ENCODE measurements at regions not wholly inside any gene's neighbourhood (a gene's known extent, or its start where the extent isn't known, plus 50 kb on each side); places are given as distances from the start of the nearest gene placed in this dataset.

DNA sequence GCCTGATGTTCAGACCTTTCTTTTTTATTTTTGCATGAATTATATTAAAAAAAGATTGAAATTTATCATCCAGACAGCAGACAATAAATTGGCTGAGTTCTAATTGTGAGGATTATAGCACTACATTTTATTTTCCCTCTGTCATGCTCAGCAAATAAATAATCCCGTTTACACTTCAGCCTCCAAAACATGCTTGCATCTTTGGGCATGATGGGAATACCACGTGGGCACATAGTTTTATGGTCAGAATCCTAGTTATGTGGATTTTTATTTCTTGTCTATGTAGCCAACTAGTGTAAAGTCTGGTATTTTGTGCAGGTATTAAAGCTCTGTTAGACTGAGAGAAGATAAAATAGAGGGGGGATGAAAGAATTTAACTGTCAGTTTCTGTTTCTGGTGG is 276.9 kb upstream of the E2F7 start:
- Histone ChIP-seq H3K4me3 (replicated peaks in 1 of 3; ENCODE audit: insufficient read depth in 1 of 3, low read depth in 1 of 3, low read length in 3 of 3) (no peak overlapping the region), H3K27me3 (ENCODE audit: control insufficient read depth in 2 of 2, insufficient read depth in 2 of 2, low read length in 2 of 2) (no peaks in the 10 kb centered on the region), H3K4me2 (ENCODE audit: insufficient read depth, low read length) (no peak overlapping the region), H3K9me1 (replicated peaks; ENCODE audit: control insufficient read depth, extremely low read depth, insufficient read depth, low read length) (no peaks in the 10 kb centered on the region), H3K4me1 (ENCODE audit: control insufficient read depth, extremely low read depth, insufficient read depth, low read length) (peaks cover 20% of the 10 kb centered on the region), H3K9me3 (replicated peaks; ENCODE audit: control insufficient read depth, insufficient read depth, low read length) (no peaks in the 10 kb centered on the region), H3K36me3 (ENCODE audit: control insufficient read depth in 2 of 2, extremely low read depth in 1 of 2, insufficient read depth in 2 of 2, low read length in 2 of 2) (no peaks in the 10 kb centered on the region), H3K9ac (replicated peaks; ENCODE audit: extremely low read depth, insufficient read depth, low read length) (no peak overlapping the region), H3K27ac (ENCODE audit: insufficient read depth, low read depth, low read length) (no peak overlapping the region), H3K79me2 (ENCODE audit: control insufficient read depth, insufficient read depth, low read length) (no peaks in the 10 kb centered on the region), H4K20me1 (replicated peaks; ENCODE audit: control insufficient read depth, extremely low read depth, insufficient read depth, low read length) (no peaks in the 10 kb centered on the region), H2AFZ (ENCODE audit: low read depth, low read length) (no peak overlapping the region)
- DNase-seq (ENCODE audit: low read depth, low spot score) (no peak), FAIRE-seq (no peak)
- dilution Hi-C loops (cut with MboI; ENCODE audit: extremely low pct_ligation_motif_present, low sequenced_read_pairs) (no loop called here), intact Hi-C loops (cut with micrococcal nuclease) (no loop called here)
- CTCF ChIA-PET = no interaction called here
- no TSS peak for BruUV-seq (replicated peaks)
- POLR2A ChIA-PET = no interaction called here
- TF ChIP-seq CTCF (IDR thresholded peaks at IDR 0.05; ENCODE audit: extremely low read depth in 1 of 2, insufficient read depth in 1 of 2, low read depth in 1 of 2, low read length in 2 of 2) (no peak), GATA2 (IDR thresholded peaks at IDR 0.05; ENCODE audit: insufficient read depth, insufficient read length, low read depth, low read length) (no peak), POLR2A (IDR thresholded peaks at IDR 0.05; ENCODE audit: low read depth, low read length) (no peak), POLR2AphosphoS5 (IDR thresholded peaks at IDR 0.05; ENCODE audit: insufficient read depth, low read depth, low read length) (no peak), MAX (IDR thresholded peaks at IDR 0.05; ENCODE audit: insufficient read depth, insufficient read length) (no peak), EZH2 (IDR thresholded peaks at IDR 0.05; ENCODE audit: borderline replicate concordance, low read depth, low read length, severe bottlenecking) (no peak), FOS (IDR thresholded peaks at IDR 0.05; ENCODE audit: borderline replicate concordance, insufficient read depth, low read length) (no peak)

All from endothelial cell of umbilical vein (primary cell).